ENCODE measurements at regions not wholly inside any gene's neighbourhood (a gene's known extent, or its start where the extent isn't known, plus 50 kb on each side); places are given as distances from the start of the nearest gene placed in this dataset.

GRCh38 chr1:54475946-54476516 is 69.8 kb upstream of the SSBP3 start (continued):
- 0 out of 4 replicates have a peak, but pooled peaks of 1 of the 2 experiments have one; percentile 15 for TF ChIP-seq ZNF318 (IDR thresholded peaks at IDR 0.05; ENCODE audit: borderline replicate concordance in 1 of 2, low read depth in 1 of 2)
- no peak for TF ChIP-seq ZBTB12 (CRISPR knock-in tag; IDR thresholded peaks at IDR 0.05)
- TF ChIP-seq ARHGAP35 (IDR thresholded peaks at IDR 0.05; ENCODE audit: partially characterized antibody), result peak; percentile 45
- no peak for TF ChIP-seq ZNF395 (CRISPR knock-in tag; IDR thresholded peaks at IDR 0.05)
- TF ChIP-seq SAFB2 (IDR thresholded peaks at IDR 0.05; ENCODE audit: borderline replicate concordance, low read depth, low read length, severe bottlenecking), result no peak
- peak; percentile 90 for TF ChIP-seq ELF4 (CRISPR knock-in tag; IDR thresholded peaks at IDR 0.05)
- no peak for TF ChIP-seq SAFB (IDR thresholded peaks at IDR 0.05; ENCODE audit: borderline replicate concordance, low read depth, low read length)
- TF ChIP-seq PHB2 (IDR thresholded peaks at IDR 0.05; ENCODE audit: low read depth), result no peak
- peak; percentile 50; the same call in 1 of the 2 replicates for TF ChIP-seq SMARCE1 (IDR thresholded peaks at IDR 0.05)
- no peak for TF ChIP-seq BRD9 (IDR thresholded peaks at IDR 0.05; ENCODE audit: low read depth, partially characterized antibody)
- TF ChIP-seq ZBTB33 (CRISPR knock-in tag; IDR thresholded peaks at IDR 0.05), result no peak
- no peak for TF ChIP-seq GTF2E2 (tag; IDR thresholded peaks at IDR 0.05)
- TF ChIP-seq ZNF655 (CRISPR knock-in tag; IDR thresholded peaks at IDR 0.05), result no peak

All from K562 (cell line).